Gastrocnemius medialis (tissue), 4 donors: ENCODE measurements at regions not wholly inside any gene's neighbourhood (a gene's known extent, or its start where the extent isn't known, plus 50 kb on each side); places are given as distances from the start of the nearest gene placed in this dataset.

ENCODE experiments used
- ATAC-seq, 2 donors: fragments of 150-250 bp; one replicate each; pipeline ENCODE4 v1.9.1; 2016
- DNase-seq, 2 donors: peaks; one replicate each; pipeline ENCODE4 v3.0.0-alpha.2; 2019
- H3K27ac ChIP-seq, 4 donors: fragments of 200-600 bp; sonication (generic); 1 replicate in 1 of 4; 2 replicates in 3 of 4; pipeline ENCODE4 v1.5.1; 2016 to 2018; ENCODE audit warnings: mild to moderate bottlenecking in 2 of 4, moderate library complexity in 1 of 4
- H3K27me3 ChIP-seq, 3 donors: fragments of 200-600 bp; sonication (generic) in 2 of 3; 1 replicate in 1 of 3; 2 replicates in 2 of 3; pipeline versions ENCODE4 v1.5.1 to v1.6.0; 2016 to 2019; ENCODE audit warnings: mild to moderate bottlenecking in 1 of 3, moderate library complexity in 1 of 3
- H3K36me3 ChIP-seq, 2 donors: fragments of 200-600 bp; sonication (generic) in 1 of 2; one replicate each; pipeline ENCODE4 v1.5.1; 2017 to 2018
- H3K4me1 ChIP-seq, 2 donors: fragments of 200-600 bp; sonication (generic) in 1 of 2; one replicate each; pipeline ENCODE4 v1.5.1; 2016 to 2017; ENCODE audit warnings: mild to moderate bottlenecking in 2 of 2
- H3K4me3 ChIP-seq, 4 donors: fragments of 200-600 bp; sonication (generic) in 3 of 4; 1 replicate in 1 of 4; 2 replicates in 3 of 4; pipeline ENCODE4 v1.5.1; 2016 to 2019; ENCODE audit warnings: mild to moderate bottlenecking in 2 of 4
- H3K9me3 ChIP-seq, 3 donors: fragments of 200-600 bp; sonication (generic) in 2 of 3; 1 replicate in 1 of 3; 2 replicates in 2 of 3; pipeline ENCODE4 v1.5.1; 2016 to 2019
- POLR2A ChIP-seq, 2 donors: fragments of 450-650 bp; IDR thresholded peaks; one replicate each; pipeline ENCODE4 v1.6.1; 2017; ENCODE audit warnings: antibody characterized with exemption in 2 of 2, mild to moderate bottlenecking in 2 of 2, moderate library complexity in 2 of 2
- in situ Hi-C, 4 donors: fragments of 200-750 bp; cut with MboI; loops; one replicate each; pipeline versions ENCODE4 v1.15.0 to v1.8.0; 2017; ENCODE audit warnings: low sequenced_read_pairs in 4 of 4
- intact Hi-C: fragments of 100-400 bp; cut with DNase I; formaldehyde crosslinking; loops from one replicate; pipeline ENCODE4 v1.15.1; 2023; ENCODE audit warnings: low total_unique reads
- TF ChIP-seq, protein P1 (sequence below), 5 experiments: fragments of 450-650 bp in 3 of 5; fragments of 200-600 bp in 2 of 5; sonication (generic) in 2 of 5; IDR thresholded peaks in 4 of 5; conservative IDR thresholded peaks in 1 of 5; 1 replicate in 4 of 5; 2 replicates in 1 of 5; pipeline ENCODE4 v1.5.1; 2016 to 2019; ENCODE audit warnings: antibody characterized with exemption in 5 of 5, mild to moderate bottlenecking in 3 of 5, moderate library complexity in 3 of 5

DNA sequence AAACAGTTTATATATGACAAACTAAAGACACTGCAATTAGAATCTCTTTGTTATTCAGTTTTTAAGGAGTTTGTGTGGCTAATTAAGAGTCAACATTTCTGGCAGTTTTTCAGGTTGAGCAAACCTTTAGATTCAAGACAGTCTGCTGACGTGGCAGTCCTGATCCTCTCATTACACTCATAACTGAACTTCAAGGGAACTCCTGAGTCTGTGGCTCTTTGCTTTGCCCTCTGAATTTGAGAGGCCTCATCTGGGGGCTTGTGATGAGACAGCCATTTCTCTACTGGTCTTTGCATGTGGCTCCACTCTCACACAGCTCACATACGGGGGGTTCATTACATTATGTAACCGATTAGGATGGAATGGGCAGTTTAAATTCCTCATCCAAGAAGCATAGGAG is 182.9 kb upstream of the MEF2C start:
- Histone ChIP-seq H3K4me1 (peaks cover 2 to 8% of the 10 kb centered on the region in 2 donors), H3K36me3 (no peaks in the 10 kb centered on the region), H3K27me3 (no peaks in the 10 kb centered on the region), H3K9me3 (no peaks in the 10 kb centered on the region), H3K4me3 (no peak overlapping the region), H3K27ac (no peak overlapping the region)
- DNase-seq (no peak), ATAC-seq (no peak)
- intact Hi-C loops, result no loop called here
- TF ChIP-seq POLR2A (IDR thresholded peaks at IDR 0.05), result no peak
- TF ChIP-seq, protein P1, sequence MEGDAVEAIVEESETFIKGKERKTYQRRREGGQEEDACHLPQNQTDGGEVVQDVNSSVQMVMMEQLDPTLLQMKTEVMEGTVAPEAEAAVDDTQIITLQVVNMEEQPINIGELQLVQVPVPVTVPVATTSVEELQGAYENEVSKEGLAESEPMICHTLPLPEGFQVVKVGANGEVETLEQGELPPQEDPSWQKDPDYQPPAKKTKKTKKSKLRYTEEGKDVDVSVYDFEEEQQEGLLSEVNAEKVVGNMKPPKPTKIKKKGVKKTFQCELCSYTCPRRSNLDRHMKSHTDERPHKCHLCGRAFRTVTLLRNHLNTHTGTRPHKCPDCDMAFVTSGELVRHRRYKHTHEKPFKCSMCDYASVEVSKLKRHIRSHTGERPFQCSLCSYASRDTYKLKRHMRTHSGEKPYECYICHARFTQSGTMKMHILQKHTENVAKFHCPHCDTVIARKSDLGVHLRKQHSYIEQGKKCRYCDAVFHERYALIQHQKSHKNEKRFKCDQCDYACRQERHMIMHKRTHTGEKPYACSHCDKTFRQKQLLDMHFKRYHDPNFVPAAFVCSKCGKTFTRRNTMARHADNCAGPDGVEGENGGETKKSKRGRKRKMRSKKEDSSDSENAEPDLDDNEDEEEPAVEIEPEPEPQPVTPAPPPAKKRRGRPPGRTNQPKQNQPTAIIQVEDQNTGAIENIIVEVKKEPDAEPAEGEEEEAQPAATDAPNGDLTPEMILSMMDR (IDR thresholded peaks at IDR 0.05 in 4 of 5, conservative IDR thresholded peaks at IDR 0.05 in 1 of 5), result no peak
- in situ Hi-C loops, result loop anchor here in 1 of 4 donors (25.0 kb wide), 1 partner anchor 354 kb away; no protein-coding TSS in a partner anchor

DNA sequence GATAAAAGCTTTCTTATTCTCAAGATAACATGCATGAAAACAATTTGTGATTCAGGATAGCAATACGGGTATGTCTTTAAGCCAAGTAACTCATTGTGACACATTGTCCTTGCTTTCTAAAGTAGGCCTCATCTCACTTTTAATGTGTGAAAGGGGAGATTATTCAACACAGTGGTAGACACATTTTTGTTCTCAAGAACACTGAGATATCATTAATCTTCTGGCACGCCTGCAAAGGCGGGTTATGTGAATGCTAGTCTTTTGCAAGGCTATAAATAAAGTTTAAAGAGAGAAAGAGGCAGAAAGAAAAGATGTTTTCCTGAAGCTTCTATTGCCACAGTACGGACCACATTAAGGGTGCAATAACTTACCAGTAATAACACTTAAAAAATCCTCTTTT is 181.8 kb upstream of the MEF2C start:
- H3K4me1 ChIP-seq, result peaks cover 0 to 4% of the 10 kb centered on the region in 2 donors
- DNase-seq, result no peak
- no peaks in the 10 kb centered on the region for H3K36me3 ChIP-seq
- TF ChIP-seq, protein P1 (IDR thresholded peaks at IDR 0.05 in 4 of 5, conservative IDR thresholded peaks at IDR 0.05 in 1 of 5), result no peak
- no peak for TF ChIP-seq POLR2A (IDR thresholded peaks at IDR 0.05)
- no peak for ATAC-seq
- H3K27me3 ChIP-seq, result no peaks in the 10 kb centered on the region
- no peak overlapping the region for H3K27ac ChIP-seq
- no peak overlapping the region for H3K4me3 ChIP-seq
- in situ Hi-C loops (loop anchor here in 1 of 4 donors (25.0 kb wide), 1 partner anchor 352 kb away; no protein-coding TSS in a partner anchor), intact Hi-C loops (no loop called here)
- no peaks in the 10 kb centered on the region for H3K9me3 ChIP-seq

DNA sequence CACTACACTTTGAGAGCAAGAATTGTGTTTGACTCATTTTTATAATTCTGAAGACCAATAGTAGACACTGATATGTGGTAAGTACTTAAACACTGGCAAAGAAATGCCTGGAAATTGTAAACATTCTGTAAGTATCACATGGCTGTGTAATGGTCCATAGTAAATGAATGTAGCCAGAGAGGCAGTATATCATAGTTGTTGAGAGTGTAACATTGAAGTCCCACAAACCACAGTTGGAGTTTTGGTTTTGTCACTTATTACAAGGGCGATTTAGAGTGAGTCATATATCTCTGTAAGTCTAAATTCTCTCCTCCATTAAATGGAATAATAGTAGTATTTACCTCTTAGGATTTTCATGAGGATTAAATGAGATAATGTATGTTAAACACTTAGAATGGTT is 181.1 kb upstream of the MEF2C start:
- H3K36me3 ChIP-seq, result no peaks in the 10 kb centered on the region
- TF ChIP-seq, protein P1 (IDR thresholded peaks at IDR 0.05 in 4 of 5, conservative IDR thresholded peaks at IDR 0.05 in 1 of 5), result no peak
- TF ChIP-seq POLR2A (IDR thresholded peaks at IDR 0.05), result no peak
- in situ Hi-C loops, result loop anchor here in 1 of 4 donors (25.0 kb wide), 1 partner anchor 352 kb away; no protein-coding TSS in a partner anchor

DNA sequence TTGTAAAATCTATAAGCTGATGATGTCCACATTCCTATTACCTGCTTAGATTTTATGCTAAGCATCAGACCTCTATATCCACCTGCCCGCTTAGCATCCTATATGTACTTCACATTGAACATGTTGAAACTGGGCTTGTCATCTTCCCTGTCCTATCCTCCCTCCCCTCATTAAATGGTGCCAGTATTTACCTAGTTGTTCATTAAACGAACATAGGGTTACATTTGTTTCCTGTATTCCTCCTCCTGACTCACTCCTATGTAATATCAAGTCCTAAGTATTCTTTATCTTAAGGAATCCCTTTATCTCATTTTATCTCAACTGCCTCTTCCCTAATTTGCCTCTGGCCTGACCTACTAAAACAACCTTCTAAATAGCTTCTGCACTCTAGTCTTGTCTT is 177.8 kb upstream of the MEF2C start:
- no peak for TF ChIP-seq POLR2A (IDR thresholded peaks at IDR 0.05)
- TF ChIP-seq, protein P1 (IDR thresholded peaks at IDR 0.05 in 4 of 5, conservative IDR thresholded peaks at IDR 0.05 in 1 of 5), result no peak
- Histone ChIP-seq H3K27me3 (no peaks in the 10 kb centered on the region), H3K27ac (no peak overlapping the region), H3K36me3 (no peaks in the 10 kb centered on the region), H3K4me1 (peaks cover 0 to 11% of the 10 kb centered on the region in 2 donors), H3K4me3 (no peak overlapping the region), H3K9me3 (no peaks in the 10 kb centered on the region)
- in situ Hi-C loops, result loop anchor here in 1 of 4 donors (25.0 kb wide), 1 partner anchor 348 kb away; no protein-coding TSS in a partner anchor
- ATAC-seq (no peak), DNase-seq (no peak)
- intact Hi-C loops, result no loop called here

More for the DNA sequence above, 181.1 kb upstream of the MEF2C start:
- Histone ChIP-seq H3K4me3 (no peak overlapping the region), H3K9me3 (no peaks in the 10 kb centered on the region), H3K27ac (no peak overlapping the region), H3K27me3 (no peaks in the 10 kb centered on the region), H3K4me1 (peaks cover 0 to 10% of the 10 kb centered on the region in 2 donors)
- intact Hi-C loops, result no loop called here
- DNase-seq, result no peak
- no peak for ATAC-seq

DNA sequence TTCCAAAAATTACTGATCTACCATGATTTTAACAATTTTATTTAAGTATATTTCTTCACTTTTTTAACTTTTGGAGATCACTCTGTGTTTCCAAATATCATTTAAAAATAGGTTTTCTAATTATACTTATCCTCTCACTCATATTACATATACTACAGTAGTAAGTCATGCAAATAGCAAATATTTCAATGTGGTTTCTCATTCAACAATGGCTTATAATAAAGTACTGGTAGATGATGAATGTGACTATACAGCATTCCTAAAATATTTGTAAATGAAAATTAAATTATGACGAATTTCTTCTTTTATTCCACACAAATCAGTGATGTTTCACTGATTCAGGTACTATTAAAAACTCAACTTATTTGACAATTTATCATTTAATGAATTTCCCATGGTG is 176.3 kb upstream of the MEF2C start:
- Histone ChIP-seq H3K27me3 (no peaks in the 10 kb centered on the region), H3K9me3 (no peaks in the 10 kb centered on the region), H3K36me3 (no peaks in the 10 kb centered on the region), H3K4me3 (no peak overlapping the region), H3K4me1 (peaks cover 0 to 11% of the 10 kb centered on the region in 2 donors), H3K27ac (no peak overlapping the region)
- no peak for DNase-seq
- in situ Hi-C loops (loop anchor here in 1 of 4 donors (25.0 kb wide), 1 partner anchor 347 kb away; no protein-coding TSS in a partner anchor), intact Hi-C loops (no loop called here)
- no peak for TF ChIP-seq POLR2A (IDR thresholded peaks at IDR 0.05)
- TF ChIP-seq, protein P1 (IDR thresholded peaks at IDR 0.05 in 4 of 5, conservative IDR thresholded peaks at IDR 0.05 in 1 of 5), result no peak
- no peak for ATAC-seq
